Panc1 (cell line): ENCODE measurements at regions not wholly inside any gene's neighbourhood (a gene's known extent, or its start where the extent isn't known, plus 50 kb on each side); places are given as distances from the start of the nearest gene placed in this dataset.
A peak's percentile ranks its signal among the peaks of the same experiment; 100 is the strongest.

Experiments
- ATAC-seq: fragments of 200-7000 bp; cut with Tn5 transposase; 2 replicates; pipeline ENCODE4 v1.9.1; 2020; ENCODE audit warnings: mild to moderate bottlenecking, moderate library complexity
- BruUV-seq: library from RNA; stranded (reverse); fragments of 400-500 nt; replicated peaks from 2 replicates; lab custom pipeline; 2021; lab: Mats Ljungman, UMichigan
- CTCF ChIA-PET: fragments of 300-600 bp; sonication (Branson Sonifier 250); formaldehyde crosslinking; loops from one replicate; lab custom pipeline; 2022; ENCODE audit warnings: antibody characterized with exemption; lab: Charles Lee
- POLR2A ChIA-PET: fragments of 300-600 bp; sonication (Branson Sonifier 250); formaldehyde crosslinking; loops from one replicate; lab custom pipeline; 2022; ENCODE audit warnings: antibody characterized with exemption; lab: Charles Lee
- DNase-seq: peaks from one replicate; pipeline ENCODE4 v3.0.0-alpha.2; 2010; ENCODE audit warnings: low read depth, low spot score
- H3K27ac ChIP-seq: 2 replicates; pipeline ENCODE4 v1.5.1; 2011; ENCODE audit warnings: mild to moderate bottlenecking, low read length, inconsistent platforms
- H3K27me3 ChIP-seq: fragments of 200-500 bp; sonication (Bioruptor generic); 2 replicates; pipeline ENCODE4 v1.6.0; 2014; ENCODE audit warnings: low read length, inconsistent platforms; ENCODE audit not compliant: control insufficient read depth, insufficient read depth
- H3K36me3 ChIP-seq: fragments of 200-500 bp; sonication (Bioruptor generic); 2 replicates; pipeline ENCODE4 v1.5.1; 2014; ENCODE audit warnings: inconsistent platforms, mild to moderate bottlenecking, low read length, moderate library complexity; ENCODE audit not compliant: control insufficient read depth, insufficient read depth
- H3K4me1 ChIP-seq: 2 replicates; pipeline ENCODE4 v1.5.1; 2011; ENCODE audit warnings: inconsistent platforms, mild to moderate bottlenecking, low read length, moderate library complexity; ENCODE audit not compliant: control insufficient read depth, insufficient read depth
- H3K4me3 ChIP-seq, 2 experiments: 2 replicates each; pipeline ENCODE4 v1.5.1; 2011 to 2012; ENCODE audit warnings: low read depth in 2 of 2, low read length in 2 of 2, mild to moderate bottlenecking in 2 of 2, inconsistent platforms in 1 of 2, moderate library complexity in 1 of 2
- H3K9me3 ChIP-seq: fragments of 200-500 bp; sonication (Bioruptor generic); 2 replicates; pipeline ENCODE4 v1.5.1; 2014; ENCODE audit warnings: low read depth, mild to moderate bottlenecking, inconsistent platforms, low read length, moderate library complexity; ENCODE audit not compliant: control insufficient read depth, insufficient read depth
- POLR2AphosphoS5 ChIP-seq: IDR thresholded peaks from 2 replicates; pipeline ENCODE4 v1.6.1; 2012; ENCODE audit warnings: mild to moderate bottlenecking, low read depth, low read length, moderate library complexity
- SIN3A ChIP-seq: IDR thresholded peaks from 2 replicates; pipeline ENCODE4 v1.6.1; 2012; ENCODE audit warnings: low read depth, mild to moderate bottlenecking, low read length, moderate library complexity, borderline replicate concordance; ENCODE audit not compliant: insufficient read depth
- TCF7L2 ChIP-seq: IDR thresholded peaks from 2 replicates; pipeline ENCODE4 v1.6.1; 2011; ENCODE audit warnings: mild to moderate bottlenecking, low read depth, low read length, inconsistent platforms
- in situ Hi-C: cut with HindIII; loops from 2 replicates; pipeline ENCODE4 v1.10.0; 2016; ENCODE audit warnings: low sequenced_read_pairs, low pct_unique_long_range_greater_than_20kb
- intact Hi-C: fragments of 100-400 bp; cut with micrococcal nuclease; formaldehyde crosslinking; loops from one replicate; pipeline ENCODE4 v1.10.0; 2022; ENCODE audit not compliant: unreplicated experiment
- TF ChIP-seq, protein P1 (sequence below), 2 experiments: IDR thresholded peaks; 2 replicates each; pipeline ENCODE4 v1.6.1; 2011 to 2012; ENCODE audit warnings: low read depth in 2 of 2, control low read depth in 1 of 2, low read length in 1 of 2, mild to moderate bottlenecking in 1 of 2, moderate library complexity in 1 of 2; ENCODE audit not compliant: insufficient read depth in 1 of 2
- TF ChIP-seq, protein P2 (sequence below): fragments of 450-650 bp; IDR thresholded peaks from 2 replicates; pipeline ENCODE4 v1.5.1; 2017; ENCODE audit warnings: mild to moderate bottlenecking

DNA sequence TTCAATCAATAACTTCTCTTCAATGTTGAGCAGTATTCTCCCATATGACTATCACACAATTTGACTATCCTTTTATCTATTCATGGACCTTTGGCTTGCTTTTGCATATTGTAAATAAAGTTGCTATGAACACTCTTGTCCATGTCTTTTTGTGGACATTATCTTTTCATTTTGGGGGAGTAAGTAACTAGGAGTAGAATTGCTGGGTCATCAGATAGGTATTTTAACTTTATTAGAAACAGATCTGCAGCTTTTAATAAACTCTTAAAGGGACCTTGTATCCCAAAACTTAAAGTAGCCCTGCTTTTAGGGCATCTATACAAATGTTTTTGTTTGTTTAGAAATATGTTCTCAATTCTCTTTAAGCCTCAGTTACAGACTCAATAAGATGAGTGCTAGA lies 614.2 kb upstream of the CITED2 start:
- no peak for DNase-seq
- ATAC-seq = no peak
- BruUV-seq = no TSS peak
- Histone ChIP-seq H3K36me3 (no peaks in the 10 kb centered on the region), H3K27ac (peak overlapping the region; percentile 80; the same call in 1 of the 2 replicates), H3K9me3 (no peaks in the 10 kb centered on the region), H3K4me3 (no peak overlapping the region), H3K27me3 (no peaks in the 10 kb centered on the region), H3K4me1 (peaks cover 9% of the 10 kb centered on the region; the same call in 1 of the 2 replicates)
- in situ Hi-C loops (no loop called here), intact Hi-C loops (loop anchor here (10.0 kb wide), 1 partner anchor 614 kb away; the partner anchor contains the start of gene CITED2)
- POLR2A ChIA-PET = no interaction called here
- TF ChIP-seq, protein P1, sequence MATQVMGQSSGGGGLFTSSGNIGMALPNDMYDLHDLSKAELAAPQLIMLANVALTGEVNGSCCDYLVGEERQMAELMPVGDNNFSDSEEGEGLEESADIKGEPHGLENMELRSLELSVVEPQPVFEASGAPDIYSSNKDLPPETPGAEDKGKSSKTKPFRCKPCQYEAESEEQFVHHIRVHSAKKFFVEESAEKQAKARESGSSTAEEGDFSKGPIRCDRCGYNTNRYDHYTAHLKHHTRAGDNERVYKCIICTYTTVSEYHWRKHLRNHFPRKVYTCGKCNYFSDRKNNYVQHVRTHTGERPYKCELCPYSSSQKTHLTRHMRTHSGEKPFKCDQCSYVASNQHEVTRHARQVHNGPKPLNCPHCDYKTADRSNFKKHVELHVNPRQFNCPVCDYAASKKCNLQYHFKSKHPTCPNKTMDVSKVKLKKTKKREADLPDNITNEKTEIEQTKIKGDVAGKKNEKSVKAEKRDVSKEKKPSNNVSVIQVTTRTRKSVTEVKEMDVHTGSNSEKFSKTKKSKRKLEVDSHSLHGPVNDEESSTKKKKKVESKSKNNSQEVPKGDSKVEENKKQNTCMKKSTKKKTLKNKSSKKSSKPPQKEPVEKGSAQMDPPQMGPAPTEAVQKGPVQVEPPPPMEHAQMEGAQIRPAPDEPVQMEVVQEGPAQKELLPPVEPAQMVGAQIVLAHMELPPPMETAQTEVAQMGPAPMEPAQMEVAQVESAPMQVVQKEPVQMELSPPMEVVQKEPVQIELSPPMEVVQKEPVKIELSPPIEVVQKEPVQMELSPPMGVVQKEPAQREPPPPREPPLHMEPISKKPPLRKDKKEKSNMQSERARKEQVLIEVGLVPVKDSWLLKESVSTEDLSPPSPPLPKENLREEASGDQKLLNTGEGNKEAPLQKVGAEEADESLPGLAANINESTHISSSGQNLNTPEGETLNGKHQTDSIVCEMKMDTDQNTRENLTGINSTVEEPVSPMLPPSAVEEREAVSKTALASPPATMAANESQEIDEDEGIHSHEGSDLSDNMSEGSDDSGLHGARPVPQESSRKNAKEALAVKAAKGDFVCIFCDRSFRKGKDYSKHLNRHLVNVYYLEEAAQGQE (IDR thresholded peaks at IDR 0.05; ENCODE audit: insufficient read depth in 1 of 2, low read depth in 2 of 2, low read length in 1 of 2) = no peak
- TF ChIP-seq POLR2AphosphoS5 (no peak), SIN3A (no peak), TCF7L2 (no peak)
- TF ChIP-seq, protein P2, sequence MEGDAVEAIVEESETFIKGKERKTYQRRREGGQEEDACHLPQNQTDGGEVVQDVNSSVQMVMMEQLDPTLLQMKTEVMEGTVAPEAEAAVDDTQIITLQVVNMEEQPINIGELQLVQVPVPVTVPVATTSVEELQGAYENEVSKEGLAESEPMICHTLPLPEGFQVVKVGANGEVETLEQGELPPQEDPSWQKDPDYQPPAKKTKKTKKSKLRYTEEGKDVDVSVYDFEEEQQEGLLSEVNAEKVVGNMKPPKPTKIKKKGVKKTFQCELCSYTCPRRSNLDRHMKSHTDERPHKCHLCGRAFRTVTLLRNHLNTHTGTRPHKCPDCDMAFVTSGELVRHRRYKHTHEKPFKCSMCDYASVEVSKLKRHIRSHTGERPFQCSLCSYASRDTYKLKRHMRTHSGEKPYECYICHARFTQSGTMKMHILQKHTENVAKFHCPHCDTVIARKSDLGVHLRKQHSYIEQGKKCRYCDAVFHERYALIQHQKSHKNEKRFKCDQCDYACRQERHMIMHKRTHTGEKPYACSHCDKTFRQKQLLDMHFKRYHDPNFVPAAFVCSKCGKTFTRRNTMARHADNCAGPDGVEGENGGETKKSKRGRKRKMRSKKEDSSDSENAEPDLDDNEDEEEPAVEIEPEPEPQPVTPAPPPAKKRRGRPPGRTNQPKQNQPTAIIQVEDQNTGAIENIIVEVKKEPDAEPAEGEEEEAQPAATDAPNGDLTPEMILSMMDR = no peak
- CTCF ChIA-PET = no interaction called here

DNA sequence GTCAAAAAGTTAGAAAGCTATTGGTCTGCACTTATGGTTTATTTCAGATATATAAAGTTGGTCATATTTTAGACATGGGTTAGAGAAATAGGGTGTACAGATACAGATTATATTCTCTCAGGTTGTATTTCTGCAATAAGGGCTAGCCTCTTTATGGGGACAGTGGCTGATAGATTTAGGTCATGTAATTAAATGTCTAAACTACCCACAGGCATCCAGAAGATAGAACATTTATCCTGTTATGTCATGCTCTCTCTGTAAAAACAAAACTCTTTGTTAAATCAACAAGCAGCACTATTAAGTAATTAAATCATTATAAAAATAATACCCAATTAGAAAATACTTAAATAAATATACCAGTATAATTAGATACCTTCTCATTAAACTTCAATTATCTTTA lies 612.6 kb upstream of the CITED2 start:
- in situ Hi-C loops = no loop called here
- no TSS peak for BruUV-seq
- ATAC-seq = no peak
- POLR2A ChIA-PET = interaction anchor here (0.6 kb wide), 1 partner anchor 431 kb away, joined by 3 read pairs; no protein-coding TSS in a partner anchor
- Histone ChIP-seq H3K4me1 (peaks cover 25% of the 10 kb centered on the region), H3K4me3 (no peak overlapping the region), H3K27me3 (no peaks in the 10 kb centered on the region), H3K36me3 (no peaks in the 10 kb centered on the region), H3K27ac (peak overlapping the region; percentile 64), H3K9me3 (no peaks in the 10 kb centered on the region)
- TF ChIP-seq, protein P2 = no peak
- no peak for TF ChIP-seq SIN3A
- TF ChIP-seq POLR2AphosphoS5 = no peak
- TF ChIP-seq, protein P1 (IDR thresholded peaks at IDR 0.05; ENCODE audit: insufficient read depth in 1 of 2, low read depth in 2 of 2, low read length in 1 of 2) = no peak
- no peak for TF ChIP-seq TCF7L2
- CTCF ChIA-PET = no interaction called here
- intact Hi-C loops = loop anchor here (10.0 kb wide), 1 partner anchor 612 kb away; the partner anchor contains the start of gene CITED2
- DNase-seq = no peak
